Stimulated activated CD4-positive, alpha-beta T cell treated with anti-CD3 and anti-CD28 coated beads, TNF-alpha, amount 100 ng/mL, for 1 hour (primary cell): ENCODE measurements at regions not wholly inside any gene's neighbourhood (a gene's known extent, or its start where the extent isn't known, plus 50 kb on each side); places are given as distances from the start of the nearest gene placed in this dataset.
"Not testable (repeated sequence)": the region's sequence is repeated elsewhere in the genome, so short reads cannot be mapped to it uniquely, and the experiment has no call there.

ENCODE experiments used
- DNase-seq, 3 donors: peaks; one replicate each; pipeline ENCODE4 v3.0.0-alpha.2; 2020; ENCODE audit warnings: low read depth in 3 of 3, low spot score in 1 of 3

- DNase-seq = no peak
Observed at GRCh38 chrX:13518126-13518525, 51.3 kb upstream of the EGFL6 start.

GRCh38 chrX:13515211-13515930, 54.0 kb upstream of the EGFL6 start:
- DNase-seq = no peak

- DNase-seq = no peak
Observed at GRCh38 chrX:13511944-13512330, 57.5 kb upstream of the EGFL6 start.

- no peak for DNase-seq
Observed at GRCh38 chrX:13511241-13511943, 58.0 kb upstream of the EGFL6 start.

- DNase-seq = no peak
Observed at GRCh38 chrX:13507893-13508292, 61.5 kb upstream of the EGFL6 start.

- peak in 2 of 3 donors; percentile 13 to 36 for DNase-seq
Observed at GRCh38 chrX:13506574-13506973, 62.8 kb upstream of the EGFL6 start.

GRCh38 chrX:13502590-13502989, 66.8 kb upstream of the EGFL6 start:
- DNase-seq = no peak

GRCh38 chrX:13499736-13500135, 69.7 kb upstream of the EGFL6 start:
- no peak for DNase-seq

GRCh38 chrX:13498238-13498637, 71.2 kb upstream of the EGFL6 start:
- DNase-seq = no peak

- no peak for DNase-seq
Observed at GRCh38 chrX:13495232-13495631, 74.2 kb upstream of the EGFL6 start.

- DNase-seq = no peak
Observed at GRCh38 chrX:13494562-13494961, 74.8 kb upstream of the EGFL6 start.

- no peak for DNase-seq
Observed at GRCh38 chrX:13493659-13494058, 75.7 kb upstream of the EGFL6 start.

- DNase-seq = no peak
Observed at GRCh38 chrX:13492286-13492685, 77.1 kb upstream of the EGFL6 start.

- no peak for DNase-seq
Observed at GRCh38 chrX:13491061-13491460, 78.3 kb upstream of the EGFL6 start.

- no peak for DNase-seq
Observed at GRCh38 chrX:13489454-13489853, 79.9 kb upstream of the EGFL6 start.

- DNase-seq = no peak
Observed at GRCh38 chrX:13487731-13488505, 81.5 kb upstream of the EGFL6 start.

GRCh38 chrX:13485167-13485566, 84.2 kb upstream of the EGFL6 start:
- no peak for DNase-seq

GRCh38 chrX:13483773-13484172, 85.6 kb upstream of the EGFL6 start:
- no peak for DNase-seq

GRCh38 chrX:13482746-13483541, 86.5 kb upstream of the EGFL6 start:
- DNase-seq = no peak

GRCh38 chrX:13480780-13481179, 88.6 kb upstream of the EGFL6 start:
- not testable (repeated sequence) for DNase-seq

GRCh38 chrX:13479452-13479813, 90.0 kb upstream of the EGFL6 start:
- DNase-seq = no peak
